Activated gamma-delta T cell (primary cell): ENCODE measurements at regions not wholly inside any gene's neighbourhood (a gene's known extent, or its start where the extent isn't known, plus 50 kb on each side); places are given as distances from the start of the nearest gene placed in this dataset.
"Not testable (repeated sequence)": the region's sequence is repeated elsewhere in the genome, so short reads cannot be mapped to it uniquely, and the experiment has no call there.

ENCODE experiments used
- DNase-seq: peaks from one replicate; lab custom pipeline; 2025; lab: John Stamatoyannopoulos, UW

DNA sequence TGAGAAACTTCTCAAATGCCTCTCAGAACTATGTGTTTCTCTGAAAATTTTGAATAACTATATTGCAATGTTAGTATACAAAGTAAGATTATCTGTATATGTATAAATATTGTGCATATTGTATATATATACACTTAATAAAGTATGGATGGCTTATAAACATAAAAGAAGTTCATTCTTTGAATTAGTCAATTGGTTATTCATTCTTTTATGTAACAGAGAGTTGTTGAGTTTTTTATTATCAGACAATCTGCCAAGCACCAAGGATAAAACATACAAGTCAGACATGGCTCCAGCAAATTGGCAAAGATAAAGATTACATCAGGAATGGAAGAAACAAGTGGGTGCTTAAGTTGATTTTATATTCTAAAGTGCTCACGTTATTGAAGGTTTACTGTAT lies 289.1 kb upstream of the EYS start:
- no peak for DNase-seq

DNA sequence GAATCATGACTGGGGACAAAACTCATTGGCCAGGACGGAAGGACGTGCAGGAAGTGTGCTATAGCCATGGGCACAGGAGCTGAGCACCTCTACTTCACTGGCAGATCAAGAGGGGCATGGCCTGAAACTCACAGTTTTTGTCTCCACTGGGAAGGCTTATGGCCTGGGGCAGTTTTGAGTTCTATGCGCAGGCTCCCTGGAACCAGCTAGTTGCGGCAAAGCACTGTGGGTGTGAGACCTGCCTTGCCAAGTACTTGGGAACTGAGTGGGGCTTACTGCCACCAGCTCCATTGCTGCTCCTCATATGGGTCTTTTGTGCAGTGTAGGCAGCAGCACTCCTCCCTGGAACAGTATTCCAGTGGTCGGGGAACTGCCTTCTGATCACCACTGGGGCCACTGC lies 282.6 kb upstream of the EYS start:
- no peak for DNase-seq

DNA sequence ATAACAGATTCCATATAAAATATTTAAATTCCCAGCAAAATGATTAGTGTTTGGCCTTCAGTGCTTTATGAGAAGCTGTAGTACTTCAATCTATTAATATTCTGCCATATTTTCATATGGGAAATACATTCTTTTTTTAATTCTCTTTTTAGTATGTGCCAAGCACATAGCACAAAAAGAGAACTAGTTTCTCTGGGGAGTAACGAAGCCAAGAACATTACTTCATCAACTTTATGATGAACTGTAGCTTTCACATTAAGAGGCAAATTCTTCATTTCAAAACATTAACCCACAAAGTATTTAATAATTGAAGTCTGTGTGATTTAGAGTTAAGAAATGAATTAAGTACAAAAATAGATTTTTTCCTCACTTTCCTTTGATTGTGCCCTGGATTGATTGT lies 281.0 kb upstream of the EYS start:
- no peak for DNase-seq

DNA sequence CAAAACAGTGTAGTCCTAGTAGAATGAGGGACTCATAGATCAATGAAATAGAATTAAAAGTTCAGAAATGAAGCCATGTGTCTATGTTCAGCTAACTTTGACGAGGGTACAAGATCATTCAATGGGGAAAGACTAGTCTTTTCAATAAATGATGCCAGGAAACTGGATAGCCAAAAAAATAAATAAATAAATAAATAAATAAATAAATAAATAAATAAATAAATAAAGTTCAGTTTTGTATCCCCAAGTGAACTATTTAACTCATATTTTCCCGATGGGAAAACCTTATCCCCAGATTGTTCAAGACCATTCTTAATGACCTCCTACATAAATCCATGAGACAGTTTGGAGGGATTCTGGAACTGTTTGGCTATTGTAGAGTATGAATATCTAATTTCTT lies 277.1 kb upstream of the EYS start:
- DNase-seq = no peak

DNA sequence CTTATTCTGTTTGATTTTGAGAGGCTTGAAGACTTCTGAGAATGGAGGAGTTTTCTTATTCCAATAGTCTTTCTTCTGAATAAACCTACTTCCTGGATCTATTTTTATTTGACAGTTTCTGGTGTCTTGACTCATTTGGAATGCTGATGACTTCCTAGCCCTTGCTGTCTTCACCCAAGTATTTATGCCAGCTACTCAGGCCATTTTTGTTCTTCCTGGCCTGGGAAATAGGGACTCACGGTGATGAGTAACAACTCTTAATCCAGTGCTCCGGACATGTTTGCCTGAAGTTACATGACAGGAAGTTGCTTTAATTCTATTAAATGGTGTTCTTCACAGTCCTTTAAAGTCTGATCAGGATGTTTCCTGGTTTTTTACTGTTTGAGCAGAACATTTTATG lies 272.1 kb upstream of the EYS start:
- no peak for DNase-seq

DNA sequence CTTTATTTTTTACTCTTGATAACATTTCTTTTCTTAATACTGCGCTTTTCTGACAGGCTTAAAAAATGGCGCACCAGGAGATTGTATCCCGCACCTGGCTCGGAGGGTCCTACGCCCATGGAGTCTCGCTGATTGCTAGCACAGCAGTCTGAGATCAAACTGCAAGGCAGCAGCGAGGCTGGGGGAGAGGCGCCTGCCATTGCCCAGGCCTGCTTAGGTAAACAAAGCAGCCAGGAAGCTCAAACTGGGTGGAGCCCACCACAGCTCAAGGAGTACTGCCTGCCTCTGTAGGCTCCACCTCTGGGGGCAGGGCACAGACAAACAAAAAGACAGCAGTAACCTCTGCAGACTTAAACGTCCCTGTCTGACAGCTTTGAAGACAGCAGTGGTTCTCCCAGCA lies 264.2 kb upstream of the EYS start:
- not testable (repeated sequence) for DNase-seq

DNA sequence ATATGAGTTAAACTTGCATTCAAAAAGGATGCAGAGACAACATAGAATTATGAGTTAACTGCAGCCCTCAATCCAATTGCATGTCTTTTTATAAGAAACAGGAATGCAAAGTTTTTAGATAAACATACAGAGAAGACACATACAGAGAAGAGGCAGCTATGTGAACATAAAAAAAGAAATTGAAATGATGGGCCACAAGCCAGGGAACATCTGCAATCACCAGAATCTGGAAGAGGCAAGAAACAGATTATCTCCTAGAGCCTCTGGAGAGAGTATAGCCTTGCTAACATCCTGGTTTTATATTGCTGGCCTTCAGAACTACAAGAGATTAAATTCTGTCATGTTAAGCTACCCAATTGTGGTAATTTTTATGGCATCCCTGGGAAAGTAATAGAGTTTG lies 257.2 kb upstream of the EYS start:
- DNase-seq = no peak

DNA sequence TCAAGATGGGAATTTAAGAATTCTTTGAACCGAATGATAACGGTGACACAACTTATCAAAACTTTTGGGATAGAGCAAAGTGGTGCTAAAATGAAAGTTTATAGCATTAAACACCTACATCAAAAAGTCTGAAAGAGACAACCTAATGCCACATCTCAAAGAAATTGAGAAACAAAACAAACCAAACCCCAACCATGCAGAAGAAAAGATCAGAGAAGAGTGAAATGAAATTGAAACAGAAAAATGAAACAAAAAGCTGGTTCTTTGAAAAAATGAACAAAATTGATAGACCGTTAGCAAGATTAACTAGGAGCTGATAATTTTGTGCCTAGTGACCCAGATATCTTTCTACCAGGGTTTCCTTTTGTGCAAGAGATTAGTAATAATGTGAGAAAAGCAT lies 248.0 kb upstream of the EYS start:
- DNase-seq = no peak

DNA sequence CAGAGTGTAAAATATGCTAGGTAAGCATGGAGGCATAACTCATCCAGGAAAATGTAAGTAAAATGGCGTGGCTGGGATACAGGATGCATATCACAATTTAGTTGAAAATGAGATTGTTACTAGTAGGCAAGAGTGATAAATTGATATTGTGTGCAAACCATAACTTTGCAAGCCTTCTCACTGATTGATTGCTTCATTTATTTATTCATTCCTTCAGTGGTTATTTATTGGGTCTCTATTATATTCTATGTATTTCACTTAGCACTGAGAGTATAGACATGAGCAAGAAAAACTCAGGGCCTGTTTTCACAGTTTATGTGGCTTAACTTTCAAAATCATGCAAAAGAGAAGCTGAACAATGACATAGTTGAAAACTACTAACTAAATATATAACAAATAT lies 241.0 kb upstream of the EYS start:
- DNase-seq = no peak

DNA sequence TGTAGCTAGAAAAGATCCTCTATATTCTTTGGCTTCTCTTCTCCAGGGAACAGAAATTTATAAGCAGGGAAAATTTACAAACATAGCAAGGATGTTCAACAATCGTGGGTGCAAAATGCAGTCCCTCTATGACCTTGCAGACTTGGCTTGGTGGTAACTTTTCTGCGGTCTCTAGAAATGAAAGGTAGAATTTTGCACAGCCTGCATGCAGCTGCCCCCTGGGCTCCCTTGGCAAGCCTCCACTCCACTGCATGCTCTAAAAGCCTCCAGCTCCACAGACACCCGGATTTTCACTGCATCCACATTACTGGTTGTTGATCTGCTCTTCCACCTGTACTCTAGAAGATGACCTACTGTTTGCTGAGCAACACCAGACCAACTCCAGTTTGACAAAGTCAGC lies 236.5 kb upstream of the EYS start:
- no peak for DNase-seq

DNA sequence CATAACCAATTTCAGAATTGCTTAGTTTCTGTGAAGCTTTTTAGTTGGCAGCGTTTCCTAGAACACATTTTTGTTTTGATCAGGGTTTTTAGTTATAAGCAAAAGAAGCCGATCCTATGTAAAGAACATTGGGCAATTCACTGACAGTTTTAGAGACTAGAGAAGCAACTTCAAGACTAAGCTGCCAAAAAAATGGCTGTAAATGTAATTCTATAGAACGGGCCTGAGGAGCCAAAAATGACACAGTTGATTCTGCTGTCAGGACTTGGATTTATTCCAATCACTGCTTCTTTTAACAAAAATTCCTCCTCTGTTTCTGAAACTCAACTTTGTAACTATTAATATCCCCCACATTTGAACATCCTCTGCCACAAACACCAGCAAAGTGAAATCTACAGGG lies 236.0 kb upstream of the EYS start:
- no peak for DNase-seq

DNA sequence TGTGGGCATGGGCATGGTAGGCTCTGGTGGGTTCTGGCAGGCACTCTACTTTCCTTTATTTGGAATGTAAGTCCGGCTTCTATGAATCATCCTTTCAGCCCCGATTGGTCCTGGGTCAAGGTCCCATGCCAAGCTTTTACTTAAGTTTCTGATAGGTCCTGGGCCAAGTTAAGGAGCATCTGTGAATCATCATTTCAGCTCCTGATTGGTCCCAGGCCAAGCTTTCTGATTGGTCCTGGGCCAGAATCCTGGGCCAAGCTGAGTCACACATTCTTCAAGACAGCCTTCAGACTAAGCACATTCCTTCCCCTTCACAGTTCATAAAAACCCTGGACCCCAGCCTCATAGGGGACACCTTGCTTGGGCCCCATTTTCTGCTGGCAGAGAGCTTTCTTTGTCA lies 231.0 kb upstream of the EYS start:
- no peak for DNase-seq

DNA sequence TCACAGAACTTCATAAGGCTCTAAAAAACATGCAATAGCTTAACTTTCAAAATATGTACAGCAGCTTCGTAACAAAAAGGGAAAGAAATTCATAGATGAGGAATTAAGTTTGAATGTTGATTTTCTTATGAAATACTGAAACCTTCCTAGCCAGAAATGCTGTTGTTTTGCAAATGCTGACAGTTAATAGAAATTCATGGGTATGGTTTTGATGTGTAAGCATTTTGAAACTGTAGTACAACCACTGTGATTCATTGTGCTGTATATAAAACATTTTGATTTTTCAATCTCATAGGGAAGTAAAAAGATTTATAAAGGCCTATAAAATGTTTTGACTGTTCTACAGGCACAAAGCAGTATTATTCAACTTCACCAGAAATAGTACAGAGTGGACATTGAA lies 228.4 kb upstream of the EYS start:
- no peak for DNase-seq

DNA sequence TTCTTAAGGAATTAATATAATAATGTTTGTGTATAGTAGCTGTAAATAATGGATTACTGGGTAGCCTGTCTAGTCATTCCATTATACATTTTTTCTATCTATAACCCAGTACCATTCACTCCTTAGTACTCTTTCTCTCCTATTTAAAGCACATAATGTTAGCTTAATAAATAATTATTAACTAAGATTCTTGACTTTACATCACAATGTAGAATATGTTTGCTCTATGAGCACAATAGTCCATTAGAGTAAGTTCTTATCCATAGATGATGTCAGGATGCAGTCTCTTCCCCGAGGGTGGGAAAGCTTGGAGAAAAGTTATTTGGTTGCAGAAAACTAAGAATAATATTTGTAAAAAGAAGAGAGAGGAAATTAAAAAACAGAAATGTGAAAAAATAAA lies 226.4 kb upstream of the EYS start:
- no peak for DNase-seq

DNA sequence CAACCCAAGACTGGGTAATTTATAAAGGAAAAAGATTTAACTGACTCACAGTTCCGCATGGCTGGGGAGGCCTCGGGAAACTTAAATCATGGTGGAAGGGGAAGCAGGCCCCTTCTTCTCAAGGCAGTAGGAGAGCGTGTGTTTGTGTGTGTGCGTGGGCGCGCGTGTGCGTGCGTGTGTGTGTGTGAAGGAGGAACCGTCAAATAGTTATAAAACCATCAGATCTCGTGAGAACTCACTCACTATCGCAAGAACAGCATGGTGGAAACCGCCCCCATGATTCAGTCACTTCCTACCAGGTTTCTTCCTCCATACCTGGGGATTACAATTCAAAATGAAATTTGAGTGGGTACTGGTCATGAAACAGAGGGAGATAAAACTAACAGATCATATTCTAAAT lies 220.1 kb upstream of the EYS start:
- DNase-seq = no peak

DNA sequence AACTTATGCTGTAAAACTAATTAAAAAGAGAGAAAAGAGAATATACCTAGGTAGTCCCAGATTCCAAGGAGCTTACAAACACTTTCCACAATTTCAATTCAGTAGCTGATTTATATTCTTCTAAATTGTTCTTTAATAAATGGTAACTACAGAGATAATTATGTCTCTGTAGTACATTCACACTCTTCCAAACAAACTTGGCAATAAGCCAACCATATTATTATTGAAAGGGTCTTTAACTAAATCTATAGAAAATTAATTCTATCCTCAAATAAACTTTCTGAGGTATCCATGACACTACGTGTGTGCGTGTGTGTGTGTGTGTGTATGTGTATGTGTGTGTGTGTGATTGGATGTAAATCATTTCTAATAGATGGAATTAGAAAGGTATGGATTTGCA lies 217.4 kb upstream of the EYS start:
- DNase-seq = no peak

DNA sequence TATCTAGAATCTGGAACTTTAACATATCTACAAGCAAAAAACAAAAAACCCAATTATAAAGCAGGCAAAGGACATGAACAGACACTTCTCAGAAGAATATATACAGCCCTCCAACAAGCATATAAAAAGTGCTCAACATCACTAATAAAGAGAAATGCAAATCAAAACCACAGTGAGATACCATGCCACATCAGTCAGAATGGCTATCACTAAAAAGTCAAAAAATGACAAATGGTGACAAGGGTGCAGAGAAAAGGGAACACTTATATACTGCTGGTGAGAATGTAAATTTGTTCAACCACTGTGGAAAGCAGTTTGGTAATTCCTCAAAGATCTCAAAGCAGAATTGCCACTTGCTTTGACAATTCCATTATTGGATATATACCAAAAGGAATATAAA lies 215.0 kb upstream of the EYS start:
- no peak for DNase-seq

DNA sequence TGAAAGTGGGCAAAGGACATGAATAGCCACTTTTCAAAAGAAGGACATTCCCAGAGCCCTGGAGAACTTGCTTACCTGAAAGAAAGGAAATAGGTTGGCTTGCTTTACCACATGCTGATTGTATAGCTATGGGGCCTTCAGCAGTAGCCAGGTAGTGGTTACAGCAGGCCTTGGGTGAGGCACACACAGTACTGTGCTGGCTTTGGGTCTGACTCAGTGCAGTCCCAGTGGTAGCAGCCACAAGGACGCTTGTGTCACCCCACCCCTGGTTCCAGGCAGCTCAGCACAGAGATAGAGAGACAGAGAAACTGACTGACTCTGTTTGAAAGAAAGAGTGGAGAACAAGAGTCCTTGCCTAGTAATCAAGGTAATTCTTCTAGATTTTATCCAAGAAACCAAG lies 201.0 kb upstream of the EYS start:
- no peak for DNase-seq

DNA sequence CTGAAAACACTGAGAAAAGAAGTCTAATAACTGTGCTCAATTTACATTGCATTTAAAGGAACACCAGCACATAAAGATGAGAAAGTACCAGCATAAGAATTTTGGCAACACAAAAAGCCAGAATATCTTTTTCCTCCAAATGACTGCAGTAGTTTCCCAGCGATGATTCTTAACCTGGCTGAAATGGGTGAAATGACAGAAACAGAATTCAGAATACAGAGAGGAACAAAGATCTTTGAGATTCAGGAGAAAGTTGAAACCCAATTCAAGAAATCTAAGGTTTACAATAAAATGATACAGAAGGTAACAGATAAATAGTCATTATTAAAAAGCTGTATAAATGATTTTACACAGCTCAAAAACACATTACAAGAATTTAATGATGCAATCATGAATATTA lies 197.0 kb upstream of the EYS start:
- no peak for DNase-seq

DNA sequence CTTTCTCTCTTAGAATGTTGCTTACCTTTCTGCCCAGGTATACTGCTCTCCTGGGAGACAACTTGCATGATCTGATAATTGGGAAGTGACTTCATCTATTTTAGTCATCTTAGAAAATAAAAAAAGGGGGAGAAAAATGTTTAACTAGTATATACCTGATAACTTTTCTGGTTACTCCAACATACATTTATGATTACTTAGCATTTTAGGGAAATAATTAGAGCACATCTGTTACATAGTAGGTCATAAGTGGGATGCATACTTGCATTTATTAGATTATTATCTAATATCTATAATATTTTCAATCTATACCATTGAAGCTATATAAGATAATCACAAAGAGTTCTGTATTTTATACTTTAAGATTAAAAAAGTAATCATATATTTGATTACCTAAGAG lies 193.9 kb upstream of the EYS start:
- no peak for DNase-seq

DNA sequence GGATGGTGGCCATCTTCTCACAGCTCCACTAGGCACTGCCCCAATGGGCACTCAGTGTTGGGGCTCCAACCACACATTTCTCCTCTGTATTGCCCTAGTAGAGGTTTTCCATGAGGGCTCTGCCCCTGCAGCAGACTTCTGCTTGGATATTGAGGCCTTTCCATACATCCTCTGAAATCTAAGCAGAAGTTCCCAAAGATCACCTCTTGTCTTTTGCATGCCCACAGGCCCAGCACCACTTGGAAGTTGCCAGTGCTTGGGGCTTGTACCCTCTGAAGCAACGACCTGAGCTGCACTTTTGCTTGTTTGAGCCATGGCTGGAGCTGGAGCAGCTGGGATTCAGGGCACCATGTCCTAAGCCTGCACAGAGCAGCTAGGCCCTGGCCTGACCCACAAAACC lies 189.1 kb upstream of the EYS start:
- DNase-seq = no peak

DNA sequence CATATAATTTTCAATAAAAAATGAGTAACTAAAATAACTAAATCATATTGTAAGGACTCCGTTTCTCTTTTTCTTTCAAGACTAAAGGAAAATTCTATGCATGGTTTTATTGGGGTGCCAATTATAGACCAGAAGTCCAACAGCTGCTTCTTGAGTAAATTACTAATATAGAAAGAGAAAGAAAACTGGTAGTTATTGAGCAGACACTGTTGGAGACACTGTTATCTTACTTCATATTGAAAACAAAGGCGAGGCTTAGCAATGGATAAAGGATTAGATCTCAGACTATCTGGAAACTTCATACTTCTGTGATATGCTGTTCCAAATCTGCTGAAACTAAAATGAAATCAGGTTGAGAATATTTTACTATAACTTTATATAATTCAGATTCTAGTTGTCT lies 169.6 kb upstream of the EYS start:
- no peak for DNase-seq

DNA sequence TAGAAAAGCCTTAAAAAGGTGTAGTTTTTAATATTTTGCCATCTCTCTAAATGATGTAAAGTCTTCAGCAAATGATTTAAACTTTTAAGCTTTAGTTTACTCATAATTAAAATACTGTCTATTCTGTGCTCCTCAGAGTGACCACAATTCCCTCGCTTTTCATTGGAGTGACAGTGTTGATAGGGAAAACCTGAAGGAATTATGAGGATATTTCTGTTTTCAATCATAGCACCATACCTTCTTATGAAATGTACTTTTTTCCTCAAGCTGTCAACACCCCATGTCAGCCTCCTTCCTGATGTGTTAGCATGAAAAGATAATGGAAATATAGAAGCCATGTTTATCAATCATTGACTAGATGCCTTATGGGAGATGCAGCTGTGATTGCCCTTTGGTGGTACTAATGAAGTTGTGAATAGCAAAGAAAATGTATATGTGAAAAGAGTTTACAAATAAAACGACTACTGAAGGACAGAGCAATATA lies 145.4 kb upstream of the EYS start:
- no peak for DNase-seq

DNA sequence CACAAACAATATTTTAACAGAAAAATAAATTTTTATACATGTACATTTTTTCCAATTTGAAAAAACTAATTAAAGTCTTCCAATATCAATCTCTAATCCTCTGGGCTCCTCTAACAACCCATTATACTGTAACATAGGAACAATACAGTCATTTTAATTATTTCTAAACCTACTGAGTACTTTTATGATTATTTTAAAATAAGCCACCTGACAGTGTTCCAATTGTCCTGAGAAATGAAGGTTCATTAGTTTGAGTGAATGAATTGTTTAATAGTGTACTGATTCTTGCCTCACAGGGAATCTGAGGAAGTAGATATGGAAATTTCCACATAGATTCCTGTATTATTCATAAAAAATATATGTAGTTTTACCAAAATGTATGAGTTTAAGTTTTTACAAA lies 123.1 kb upstream of the EYS start:
- DNase-seq = no peak

DNA sequence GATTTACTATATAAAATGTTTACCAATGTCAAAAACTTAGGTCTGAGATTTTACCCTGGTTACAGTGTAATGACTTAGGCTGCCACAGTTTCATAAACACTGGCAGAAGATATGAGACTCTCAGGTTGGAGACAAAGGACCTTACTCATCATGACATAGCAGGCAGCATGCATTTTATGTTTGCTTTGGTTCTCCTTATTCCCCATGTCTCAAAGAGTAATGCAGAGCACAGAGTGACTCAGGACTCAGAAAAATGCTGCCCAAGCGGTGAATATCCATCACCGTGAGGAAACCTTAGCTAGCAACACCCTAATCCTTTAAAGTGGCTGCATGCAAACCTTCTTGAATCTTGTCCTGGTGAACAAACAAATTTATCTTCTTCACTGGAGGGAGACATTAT lies 112.1 kb upstream of the EYS start:
- DNase-seq = no peak
